Vagina (tissue), 2 donors: ENCODE measurements at regions not wholly inside any gene's neighbourhood (a gene's known extent, or its start where the extent isn't known, plus 50 kb on each side); places are given as distances from the start of the nearest gene placed in this dataset.

Source experiments
- POLR2A ChIP-seq, 2 donors: fragments of 450-650 bp; IDR thresholded peaks; one replicate each; pipeline ENCODE4 v1.6.1; 2017; ENCODE audit warnings: antibody characterized with exemption in 2 of 2, mild to moderate bottlenecking in 2 of 2, moderate library complexity in 2 of 2
- POLR2AphosphoS5 ChIP-seq, 2 donors: sonication (generic); formaldehyde crosslinking; IDR thresholded peaks; one replicate each; pipeline ENCODE4 v1.9.0; 2017; ENCODE audit warnings: antibody characterized with exemption in 2 of 2, mild to moderate bottlenecking in 2 of 2, low read depth in 1 of 2; ENCODE audit not compliant: insufficient read depth in 1 of 2

- TF ChIP-seq POLR2A (IDR thresholded peaks at IDR 0.05) (no peak), POLR2AphosphoS5 (IDR thresholded peaks at IDR 0.05; ENCODE audit: insufficient read depth in 1 of 2, low read depth in 1 of 2) (no peak)
These were observed 529.5 kb upstream of the FZD8 start for GRCh38 chr10:36171556-36171952.
